OCI-LY7 (cell line): ENCODE measurements at regions not wholly inside any gene's neighbourhood (a gene's known extent, or its start where the extent isn't known, plus 50 kb on each side); places are given as distances from the start of the nearest gene placed in this dataset.

Experiments
- CTCF ChIP-seq: fragments of 200-600 bp; sonication (generic); conservative IDR thresholded peaks from 2 replicates; pipeline ENCODE4 v1.5.1; 2014; ENCODE audit warnings: mild to moderate bottlenecking, antibody characterized with exemption, low read length, moderate library complexity, mixed read lengths
- EZH2phosphoT487 ChIP-seq: fragments of 200-600 bp; sonication (generic); IDR thresholded peaks from 2 replicates; pipeline ENCODE4 v1.6.1; 2018; ENCODE audit warnings: low read depth, borderline replicate concordance, mild to moderate bottlenecking, mixed run types, antibody characterized with exemption, low read length, moderate library complexity, mixed read lengths

GRCh38 chr7:9200626-9201025 lies 767.2 kb downstream of the NXPH1 start:
- no peak for TF ChIP-seq CTCF
- TF ChIP-seq EZH2phosphoT487: no peak
